NOMO-1 treated with dmso at 0.1 percent for 144 hours (cell line): ENCODE measurements at regions not wholly inside any gene's neighbourhood (a gene's known extent, or its start where the extent isn't known, plus 50 kb on each side); places are given as distances from the start of the nearest gene placed in this dataset.
A peak's percentile ranks its signal among the peaks of the same experiment; 100 is the strongest.
"Not testable (repeated sequence)": the region's sequence is repeated elsewhere in the genome, so short reads cannot be mapped to it uniquely, and the experiment has no call there.

Experiments used
- DNase-seq: peaks from one replicate; lab custom pipeline; 2025; ENCODE audit not compliant: unreplicated experiment; lab: John Stamatoyannopoulos, UW

- no peak for DNase-seq
These were observed 108.9 kb downstream of the UNCX start for GRCh38 chr7:1341361-1342089.

DNA sequence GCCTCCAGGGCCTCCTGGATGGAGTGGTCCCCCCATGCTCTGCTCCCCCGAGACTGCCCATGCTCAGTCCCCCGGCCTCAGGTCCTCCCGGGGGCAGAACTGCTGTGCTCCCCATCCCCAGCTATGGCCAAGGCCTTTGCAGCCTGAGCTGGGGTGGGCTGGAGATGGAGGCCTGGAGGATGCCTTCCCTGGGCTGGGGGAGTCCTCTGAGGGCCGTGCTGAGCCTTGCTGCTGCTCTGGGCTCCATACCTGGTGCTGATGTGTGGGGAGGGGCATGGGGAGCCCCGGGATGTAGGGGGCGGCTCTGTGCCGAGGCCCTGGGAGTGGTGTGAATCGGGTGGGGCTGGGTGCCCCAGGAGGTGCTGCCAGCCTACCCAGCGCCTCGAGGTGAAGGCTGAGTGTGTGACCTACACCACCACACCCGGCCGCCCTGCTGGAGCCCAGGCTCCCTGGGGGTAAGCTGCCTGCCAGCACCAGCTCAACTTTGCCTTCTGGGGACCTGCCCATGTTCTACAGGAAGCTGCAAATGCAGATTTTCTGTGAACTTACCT lies 109.5 kb downstream of the UNCX start:
- no peak for DNase-seq

DNA sequence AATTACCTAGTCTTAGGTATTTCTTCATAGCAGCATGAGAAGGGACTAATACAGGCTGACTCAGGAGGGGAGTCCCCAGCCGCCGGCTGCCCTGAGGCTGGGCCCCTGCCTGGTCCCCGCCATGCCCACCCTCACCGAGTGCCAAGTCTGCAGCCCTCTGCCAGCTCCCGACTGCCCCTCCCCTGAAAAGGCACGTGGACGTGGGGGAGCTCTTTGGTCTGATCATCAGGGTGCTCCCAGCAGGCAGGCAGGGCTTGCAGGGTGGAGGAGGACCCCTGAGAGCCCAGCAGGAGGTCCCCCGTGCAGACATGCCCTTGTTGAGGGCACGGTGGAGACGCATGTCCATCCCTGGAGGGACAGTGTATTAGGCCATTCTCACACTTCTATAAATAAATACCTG lies 110.9 kb downstream of the UNCX start:
- no peak for DNase-seq

GRCh38 chr7:1344421-1344820 lies 111.7 kb downstream of the UNCX start:
- DNase-seq: no peak

GRCh38 chr7:1344981-1345701 lies 112.5 kb downstream of the UNCX start:
- no peak for DNase-seq

- DNase-seq: no peak
These were observed 113.2 kb downstream of the MICALL2 start for GRCh38 chr7:1345796-1346755.

GRCh38 chr7:1346851-1347250 lies 112.4 kb downstream of the MICALL2 start:
- DNase-seq: no peak

DNA sequence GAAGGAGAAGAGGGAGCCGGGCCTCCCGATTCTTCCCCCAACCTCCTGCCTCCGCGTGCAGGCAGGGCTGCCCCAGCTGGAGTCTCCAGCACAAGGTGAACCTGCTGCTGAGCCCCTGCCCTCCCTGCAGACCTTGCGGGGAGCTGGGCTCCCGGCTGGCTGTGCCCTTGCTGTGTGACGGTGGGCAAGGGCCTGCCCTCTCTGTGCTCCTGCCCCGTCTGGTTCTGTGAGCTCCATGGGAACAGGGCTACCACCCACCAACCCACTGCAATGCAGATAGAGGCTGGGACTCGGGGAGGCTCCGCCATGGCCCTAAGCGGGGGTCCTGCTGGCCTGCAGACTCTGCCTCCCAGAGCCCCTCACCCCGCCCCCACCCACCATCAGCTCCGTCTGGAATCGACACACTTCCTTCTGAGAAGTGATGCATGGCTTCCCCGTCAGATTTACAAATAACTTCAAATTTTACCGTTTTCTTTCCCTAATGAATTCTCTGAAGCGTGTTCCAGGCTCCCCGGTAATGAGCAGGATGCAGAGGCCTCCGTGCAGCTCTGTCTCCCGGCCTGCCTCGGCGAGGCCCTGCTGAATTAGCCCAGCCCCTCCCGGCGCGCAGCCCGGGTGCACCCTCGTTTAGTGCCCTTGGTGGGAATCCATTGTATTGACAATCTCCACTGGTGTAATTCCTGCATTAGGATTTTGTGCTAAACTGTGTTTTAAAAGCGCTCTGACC lies 111.0 kb downstream of the MICALL2 start:
- DNase-seq: no peak

DNA sequence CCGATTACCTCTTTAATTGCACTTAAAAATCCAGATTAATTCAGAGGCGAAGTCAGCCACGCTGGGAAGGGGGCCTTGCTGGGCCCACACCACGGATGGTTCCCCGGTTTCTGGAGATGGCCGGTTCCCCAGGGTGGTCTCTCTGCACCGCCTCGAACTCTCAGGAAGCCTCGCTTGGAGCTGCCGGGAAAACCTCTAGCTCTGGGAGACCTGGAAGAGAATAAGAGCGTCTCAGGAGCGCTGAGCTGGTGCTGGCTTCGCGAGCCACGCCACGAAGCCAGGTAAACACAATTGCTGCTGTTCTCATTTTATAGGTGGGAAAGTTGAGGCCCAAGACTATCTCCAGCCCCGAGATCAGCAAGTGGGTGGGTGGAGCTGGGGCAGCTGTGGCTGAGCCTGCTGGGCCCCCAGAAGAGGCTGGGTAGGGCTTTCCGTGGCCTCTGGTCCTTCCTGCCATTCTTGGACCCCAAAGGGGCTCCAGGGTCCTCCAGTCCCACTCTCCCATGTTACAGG lies 110.4 kb downstream of the MICALL2 start:
- no peak for DNase-seq

DNA sequence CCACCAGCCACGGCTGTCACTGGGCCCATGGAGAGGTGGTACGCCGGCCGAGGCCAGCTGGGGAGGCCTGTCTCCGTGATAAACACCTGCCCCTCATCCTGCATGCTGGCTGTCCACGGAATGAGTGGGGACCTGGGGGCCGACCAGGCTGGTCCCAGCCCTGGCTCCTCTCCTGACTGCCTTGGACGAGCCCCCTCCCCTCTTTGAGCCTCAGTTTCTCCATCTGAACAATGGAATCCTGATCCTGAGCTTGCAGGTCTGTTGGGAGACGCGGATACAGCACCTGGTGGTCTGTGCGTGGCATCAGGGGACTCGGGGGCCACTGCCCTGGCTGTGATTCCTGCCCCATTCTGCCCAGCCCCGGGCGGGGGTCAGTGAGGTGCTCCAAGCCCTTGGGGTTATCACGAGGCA lies 109.9 kb downstream of the MICALL2 start:
- no peak for DNase-seq

GRCh38 chr7:1351881-1352625 lies 107.2 kb downstream of the MICALL2 start:
- DNase-seq: no peak

DNA sequence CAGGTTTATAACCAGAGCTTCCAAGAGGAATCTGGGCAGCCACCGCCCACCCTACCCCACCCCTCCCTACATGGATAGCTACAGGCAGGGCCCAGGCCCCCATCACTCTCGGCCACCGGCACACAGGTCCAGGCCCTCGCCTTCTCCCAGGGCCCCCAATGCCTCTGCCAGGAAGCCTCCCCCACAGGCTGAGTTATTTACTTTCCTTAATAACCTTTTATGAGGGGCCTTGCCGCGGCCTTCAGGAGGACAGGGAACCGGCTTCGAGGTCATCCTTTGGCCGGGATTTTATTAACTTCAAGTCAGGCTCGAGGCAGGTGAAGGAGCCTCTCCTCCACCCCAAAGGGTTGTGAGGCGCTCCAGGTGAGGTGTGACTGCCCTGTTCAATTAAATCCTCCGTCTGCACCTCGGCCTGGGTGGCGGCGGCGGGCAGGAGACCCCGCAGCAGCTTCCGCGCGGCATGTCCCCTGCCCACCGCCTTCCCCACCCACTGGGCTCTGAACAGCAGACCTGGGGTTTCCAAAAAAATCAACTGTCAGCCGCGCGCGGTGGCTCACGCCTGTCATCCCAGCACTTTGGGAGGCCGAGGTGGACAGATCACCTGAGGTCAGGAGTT lies 106.5 kb downstream of the MICALL2 start:
- DNase-seq: no peak

DNA sequence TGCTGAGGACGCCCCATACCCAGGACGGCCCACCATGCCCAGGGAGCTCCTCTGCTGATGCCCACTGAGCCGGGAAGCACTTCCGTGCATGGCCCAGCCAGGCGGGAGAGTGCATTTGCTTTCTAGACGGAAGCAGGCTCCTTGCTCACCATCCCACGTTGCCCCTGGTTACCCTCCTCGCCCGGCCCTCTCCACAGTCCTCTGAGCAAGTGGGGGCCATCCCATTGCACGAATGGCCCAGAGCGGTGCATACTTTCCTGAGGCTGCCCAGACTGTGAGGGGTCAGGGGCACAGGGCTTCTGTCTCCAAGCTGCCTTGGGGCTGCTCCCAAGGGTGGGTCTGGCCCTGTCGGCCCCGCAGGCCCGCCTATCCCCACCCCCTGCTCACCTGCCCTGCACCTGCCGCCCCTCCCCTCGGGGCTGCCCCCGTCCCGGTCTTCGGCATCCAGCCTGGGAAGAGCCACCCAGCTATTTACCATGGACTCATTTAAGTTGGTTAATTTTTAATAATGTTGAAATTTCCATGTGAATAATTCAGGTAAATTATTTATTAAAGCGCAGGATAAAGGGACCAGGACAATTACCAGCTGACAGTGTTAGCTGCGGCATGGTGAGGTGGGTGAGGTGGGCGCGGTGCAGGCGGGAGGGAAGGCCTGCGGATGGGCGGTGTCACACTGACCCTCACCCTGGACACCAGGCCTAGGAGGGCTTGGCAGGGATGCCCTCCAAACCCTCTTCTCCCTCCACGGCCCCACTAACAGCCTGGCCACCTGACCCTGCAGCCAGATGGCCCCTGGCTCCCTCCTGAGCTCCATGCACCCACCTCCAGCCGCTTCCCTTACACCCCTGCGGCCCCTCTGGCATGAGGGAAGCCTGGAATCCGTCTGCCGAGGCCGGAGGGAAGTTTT lies 104.4 kb downstream of the MICALL2 start:
- no peak for DNase-seq

GRCh38 chr7:1355568-1356340 lies 103.5 kb downstream of the MICALL2 start:
- DNase-seq: no peak

DNA sequence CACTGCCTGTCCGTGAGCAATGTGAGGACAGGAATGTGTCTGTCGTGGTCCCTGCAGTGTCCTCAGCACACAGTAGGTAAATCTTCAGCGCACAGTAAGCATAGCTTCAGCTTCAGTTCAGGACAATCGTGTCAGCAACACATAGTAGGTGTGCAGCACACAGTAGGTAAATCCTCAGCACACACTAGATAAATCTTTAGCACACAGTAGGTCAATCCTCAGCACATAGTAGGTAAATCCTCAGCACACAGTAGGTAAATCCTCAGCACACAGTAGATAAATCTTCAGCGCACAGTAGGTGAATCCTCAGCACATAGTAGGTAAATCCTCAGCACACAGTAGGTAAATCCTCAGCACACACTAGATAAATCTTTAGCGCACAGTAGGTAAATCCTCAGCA lies 102.4 kb downstream of the MICALL2 start:
- not testable (repeated sequence) for DNase-seq

GRCh38 chr7:1357260-1357600 lies 102.0 kb downstream of the MICALL2 start:
- not testable (repeated sequence) for DNase-seq

DNA sequence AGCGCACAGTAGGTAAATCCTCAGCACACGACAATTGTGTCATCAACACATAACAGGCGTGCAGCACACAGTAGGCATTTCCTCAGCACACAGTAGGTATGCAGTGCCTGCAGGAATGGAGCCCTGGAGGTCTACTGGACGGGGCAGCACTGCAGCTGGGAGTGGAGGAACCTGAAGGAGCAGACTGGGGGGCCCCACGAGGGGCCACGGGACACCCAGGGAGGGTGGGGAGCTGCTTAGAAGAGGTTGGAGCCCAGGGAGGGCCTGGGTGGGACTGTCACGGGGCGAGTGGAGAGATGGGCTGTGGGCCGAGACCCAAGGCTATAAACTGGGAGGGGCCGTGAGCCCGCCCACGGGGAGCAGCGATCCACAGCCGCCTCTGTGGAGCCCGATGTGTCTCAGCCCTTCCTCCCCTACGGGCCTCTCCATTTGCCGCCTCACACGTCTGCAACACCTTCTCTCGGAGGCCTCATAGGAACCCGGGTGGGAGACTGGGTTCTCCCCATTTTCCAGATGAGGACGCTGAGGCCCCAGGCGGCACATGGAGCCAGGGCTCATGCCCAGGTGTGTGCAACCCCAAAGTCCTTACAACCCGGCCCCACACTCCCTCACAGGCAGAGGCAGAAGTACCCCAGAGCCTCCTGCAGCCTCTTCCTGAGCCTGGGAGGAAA lies 101.5 kb downstream of the MICALL2 start:
- peak; percentile 26 for DNase-seq
